RPMI7951 (cell line): ENCODE measurements at regions not wholly inside any gene's neighbourhood (a gene's known extent, or its start where the extent isn't known, plus 50 kb on each side); places are given as distances from the start of the nearest gene placed in this dataset.
A peak's percentile ranks its signal among the peaks of the same experiment; 100 is the strongest.
"Not testable (repeated sequence)": the region's sequence is repeated elsewhere in the genome, so short reads cannot be mapped to it uniquely, and the experiment has no call there.

Source experiments
- DNase-seq: peaks from one replicate; pipeline ENCODE4 v3.0.0-alpha.2; 2012; ENCODE audit warnings: low read depth

- no peak for DNase-seq
Measured at GRCh38 chr18:42328931-42329330, 373.9 kb downstream of the PIK3C3 start.

DNA sequence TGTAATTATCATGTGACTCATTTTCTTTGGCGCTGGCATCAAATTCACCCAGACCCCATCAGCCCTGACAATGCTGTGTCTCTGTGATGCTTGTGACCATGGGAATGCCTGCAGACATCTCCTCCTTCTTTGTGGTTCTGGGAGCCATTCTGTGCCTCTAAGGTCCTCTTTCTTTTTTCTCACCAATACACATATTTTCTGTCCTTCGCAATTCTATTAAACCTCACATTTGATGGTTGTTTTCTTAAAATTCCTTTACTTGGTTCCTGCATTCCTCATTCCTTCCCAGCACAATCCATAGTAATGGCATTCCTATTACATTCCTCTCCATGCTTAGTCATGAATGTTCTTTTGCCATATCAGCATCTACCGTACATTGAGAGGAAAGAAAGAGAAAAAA lies 375.3 kb downstream of the PIK3C3 start:
- peak; percentile 32 for DNase-seq

GRCh38 chr18:42333558-42333957 lies 378.5 kb downstream of the PIK3C3 start:
- no peak for DNase-seq

DNA sequence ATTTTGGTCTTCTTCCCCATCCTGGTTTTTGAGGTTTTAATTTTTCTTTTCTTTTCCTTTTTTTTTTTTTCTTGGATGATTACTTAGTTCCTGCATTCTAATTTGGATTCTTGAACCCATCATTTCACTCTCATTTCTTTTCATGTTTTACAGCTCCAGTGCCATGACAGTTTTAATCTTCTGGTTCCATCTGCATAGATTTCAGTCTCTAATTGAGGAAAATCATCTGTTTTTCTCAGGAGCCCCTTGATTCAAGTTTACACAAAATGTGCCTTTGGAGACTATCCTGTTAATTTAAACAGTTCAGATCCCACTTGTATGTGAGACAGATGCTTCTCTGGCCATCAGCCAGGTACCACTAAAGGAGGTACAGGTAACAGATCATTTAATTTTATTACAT lies 379.9 kb downstream of the PIK3C3 start:
- DNase-seq: no peak

GRCh38 chr18:42336139-42336538 lies 381.1 kb downstream of the PIK3C3 start:
- no peak for DNase-seq

- not testable (repeated sequence) for DNase-seq
Measured at GRCh38 chr18:42337337-42337736, 382.3 kb downstream of the PIK3C3 start.

GRCh38 chr18:42338683-42339082 lies 383.6 kb downstream of the PIK3C3 start:
- DNase-seq: no peak

GRCh38 chr18:42339372-42339771 lies 384.3 kb downstream of the PIK3C3 start:
- no peak for DNase-seq

DNA sequence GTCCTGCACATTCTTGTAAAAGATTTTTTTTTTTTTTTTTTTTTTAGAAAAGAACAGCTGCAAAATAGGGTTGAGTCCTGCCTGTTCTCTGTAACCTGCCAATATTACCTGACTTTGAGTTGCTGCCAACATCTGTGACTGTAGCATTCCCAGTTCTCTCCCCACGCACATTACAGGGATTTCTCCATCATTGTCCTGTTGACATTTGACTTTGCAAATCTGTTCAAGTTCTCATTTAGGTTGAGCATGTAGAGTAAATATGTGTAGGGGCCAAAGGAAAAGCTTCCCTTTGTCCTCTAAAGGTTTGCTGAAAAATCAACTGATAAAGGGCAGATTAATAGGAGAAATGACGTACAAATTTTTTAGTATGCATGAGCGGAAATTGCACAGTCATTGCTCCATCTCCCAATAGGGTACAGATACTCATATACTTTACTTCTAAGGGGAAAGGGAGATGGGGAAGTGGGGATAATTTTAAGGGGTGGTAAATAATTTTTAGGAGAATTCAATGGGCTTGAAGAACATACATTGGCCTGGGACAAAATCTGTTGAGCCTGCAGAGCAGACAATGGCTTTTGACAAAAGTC lies 385.5 kb downstream of the PIK3C3 start:
- no peak for DNase-seq

- DNase-seq: no peak
Measured at GRCh38 chr18:42341423-42341822, 386.4 kb downstream of the PIK3C3 start.

- DNase-seq: no peak
Measured at GRCh38 chr18:42348722-42349121, 393.7 kb downstream of the PIK3C3 start.

DNA sequence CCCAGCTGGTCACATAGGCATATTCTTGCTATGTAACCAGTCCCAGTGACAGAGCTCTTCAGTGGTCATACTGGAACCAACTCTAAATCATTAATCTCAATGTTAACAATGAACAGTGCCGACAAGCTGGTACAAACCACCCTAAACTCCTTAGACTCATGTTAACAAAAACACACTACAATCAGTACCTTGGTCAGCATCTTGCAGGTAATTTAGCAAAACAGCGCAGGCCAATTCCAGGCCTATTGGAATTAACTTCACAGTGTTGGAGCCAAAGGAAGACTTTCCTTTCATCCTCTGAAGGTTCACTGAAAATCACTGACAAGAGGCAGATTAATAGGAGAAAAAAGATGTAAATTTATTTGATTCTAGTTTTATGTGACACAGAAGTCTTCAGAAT lies 396.4 kb downstream of the PIK3C3 start:
- DNase-seq: no peak

DNA sequence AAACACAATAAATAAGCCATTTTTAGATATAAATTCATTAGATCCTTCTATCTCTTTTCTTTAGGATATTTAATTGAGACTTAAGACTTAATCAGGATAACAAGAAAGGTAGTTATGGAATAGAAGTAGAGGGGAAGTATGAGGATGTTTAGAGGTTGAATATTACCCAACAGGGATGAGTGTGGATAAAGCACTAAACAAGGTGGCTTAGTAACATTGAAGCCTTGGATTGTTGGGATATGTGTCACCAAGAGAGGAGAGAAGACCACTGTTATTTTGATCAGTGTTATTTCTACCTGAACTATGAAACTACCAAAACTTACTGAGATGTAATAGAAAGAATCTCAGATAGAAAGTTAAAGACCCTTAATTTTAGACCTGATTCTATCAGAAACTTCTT lies 405.7 kb downstream of the PIK3C3 start:
- no peak for DNase-seq

GRCh38 chr18:42363446-42364441 lies 408.7 kb downstream of the PIK3C3 start:
- no peak for DNase-seq

DNA sequence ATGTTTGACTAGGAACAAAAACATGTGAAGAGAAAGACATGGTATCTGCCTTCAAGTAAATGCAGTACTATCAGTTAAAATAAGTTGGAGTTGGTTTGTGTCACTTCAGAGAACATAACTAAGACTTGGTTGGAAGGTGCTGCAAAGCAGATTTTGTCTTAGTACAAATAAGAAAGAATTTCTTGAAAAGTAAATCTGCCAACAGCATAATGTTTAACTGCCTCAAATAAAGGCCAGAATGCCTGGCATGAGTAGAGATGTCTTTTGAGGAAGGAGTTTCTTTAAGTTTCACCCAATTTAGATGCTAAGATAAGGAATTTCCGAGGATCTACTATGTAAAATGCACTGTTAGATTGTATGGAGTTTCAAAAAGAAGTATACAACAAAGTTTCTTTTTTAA lies 409.7 kb downstream of the PIK3C3 start:
- no peak for DNase-seq

GRCh38 chr18:42365591-42365990 lies 410.6 kb downstream of the PIK3C3 start:
- no peak for DNase-seq

GRCh38 chr18:42373584-42373983 lies 418.6 kb downstream of the PIK3C3 start:
- no peak for DNase-seq

DNA sequence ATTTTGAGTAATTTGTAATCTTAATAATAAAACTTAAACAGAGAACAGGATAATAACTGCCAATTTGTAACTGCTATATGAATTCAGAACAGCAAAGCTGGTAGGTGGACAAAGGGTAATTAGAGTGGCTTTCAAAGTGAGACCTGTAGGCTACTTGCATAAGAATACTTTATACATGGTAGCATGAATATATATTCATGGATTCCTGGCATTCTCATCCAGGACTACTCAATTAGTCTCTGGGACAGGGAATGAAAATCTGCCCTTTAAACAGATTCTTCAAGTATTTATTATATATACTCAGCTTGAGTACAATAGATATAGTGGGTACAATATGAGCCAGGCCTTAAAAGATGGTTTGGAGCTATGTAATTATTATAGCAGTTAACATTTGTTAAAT lies 419.9 kb downstream of the PIK3C3 start:
- DNase-seq: no peak

- not testable (repeated sequence) for DNase-seq
Measured at GRCh38 chr18:42378854-42379253, 423.8 kb downstream of the PIK3C3 start.

DNA sequence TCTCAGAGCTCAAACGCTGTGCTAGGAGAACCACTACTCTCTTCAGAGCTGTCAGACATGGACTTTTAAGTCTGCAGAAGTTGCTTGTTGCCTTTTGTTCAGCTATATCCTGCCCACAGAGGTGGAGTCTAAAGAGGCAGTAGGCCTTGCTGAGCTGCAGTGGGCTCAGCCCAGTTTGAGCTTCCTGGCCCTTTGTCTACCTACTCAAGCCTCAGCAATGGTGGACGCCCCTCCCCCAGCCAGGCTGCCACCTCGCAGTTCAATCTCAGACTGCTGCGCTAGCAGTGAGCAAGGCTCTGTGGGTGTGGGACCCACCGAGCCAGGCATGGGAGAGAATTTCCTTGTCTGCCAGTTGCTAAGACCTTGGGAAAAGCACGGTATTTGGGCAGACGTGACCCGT lies 426.2 kb downstream of the PIK3C3 start:
- DNase-seq: not testable (repeated sequence)

GRCh38 chr18:42392416-42392815 lies 437.4 kb downstream of the PIK3C3 start:
- DNase-seq: no peak

GRCh38 chr18:42392926-42393325 lies 437.9 kb downstream of the PIK3C3 start:
- DNase-seq: no peak

DNA sequence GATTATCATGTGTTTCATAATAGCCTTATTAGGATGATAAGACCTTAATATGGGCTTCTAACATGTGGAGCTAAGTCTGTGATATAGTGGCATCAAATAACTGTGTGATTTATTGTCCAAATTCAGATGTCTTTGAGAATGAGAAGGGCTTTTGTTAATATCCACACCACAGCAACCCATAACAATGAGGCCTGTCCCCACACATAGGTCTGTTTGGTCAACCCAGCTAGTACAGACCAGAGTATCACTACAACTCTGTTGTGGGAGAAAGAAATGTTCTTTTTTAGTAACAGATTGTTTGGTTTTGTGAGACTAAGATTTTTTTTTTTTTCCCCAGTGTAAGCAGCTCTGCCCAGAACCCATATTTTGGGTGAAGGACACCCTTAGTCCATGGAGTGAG lies 439.2 kb downstream of the PIK3C3 start:
- no peak for DNase-seq
